Mononuclear cell (primary cell): ENCODE measurements at regions not wholly inside any gene's neighbourhood (a gene's known extent, or its start where the extent isn't known, plus 50 kb on each side); places are given as distances from the start of the nearest gene placed in this dataset.

Experiments used
- H3K27me3 ChIP-seq: 2 replicates; pipeline ENCODE4 v1.6.0; 2011; ENCODE audit warnings: low read length, control low read depth; ENCODE audit not compliant: insufficient read depth
- H3K4me1 ChIP-seq: 2 replicates; pipeline ENCODE4 v1.5.1; 2011; ENCODE audit warnings: mild to moderate bottlenecking, low read length, control low read depth; ENCODE audit not compliant: insufficient read depth
- H3K4me3 ChIP-seq: 2 replicates; pipeline ENCODE4 v1.5.1; 2011; ENCODE audit warnings: mild to moderate bottlenecking, low read length, moderate library complexity
- H3K9me3 ChIP-seq: 2 replicates; pipeline ENCODE4 v1.5.1; 2011; ENCODE audit warnings: low read depth, mild to moderate bottlenecking, control low read depth, low read length

DNA sequence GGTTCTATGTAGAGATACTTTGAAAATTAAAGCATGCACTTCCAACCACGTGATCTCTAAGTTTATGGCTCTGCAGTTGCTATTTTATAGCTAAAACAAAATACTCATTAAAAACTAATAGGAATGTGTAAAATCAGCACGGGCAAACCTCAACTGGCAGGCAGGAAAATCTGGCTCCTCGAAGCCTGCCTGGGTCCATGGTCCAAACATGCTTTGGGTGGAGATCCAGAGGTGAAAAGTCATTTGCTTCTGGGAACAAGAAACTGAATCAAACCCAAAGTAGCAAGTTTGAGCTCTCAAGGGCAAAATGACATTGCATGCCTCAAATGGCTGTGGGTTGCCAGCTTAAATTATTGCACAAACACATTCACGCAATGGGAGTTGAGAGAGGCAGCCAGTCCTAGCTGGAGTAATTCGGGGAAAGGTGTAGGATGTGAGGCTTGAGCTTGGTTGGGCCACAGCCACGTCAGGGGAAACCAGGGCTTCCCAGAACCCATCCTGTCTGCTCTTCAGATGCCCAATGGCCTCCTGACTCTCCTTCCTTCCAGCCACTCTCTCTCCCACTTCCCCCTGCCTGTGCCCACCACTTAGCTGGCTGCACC, 75.2 kb upstream of the LCLAT1 start:
- no peaks in the 10 kb centered on the region for H3K27me3 ChIP-seq
- no peaks in the 10 kb centered on the region for H3K4me1 ChIP-seq
- H3K9me3 ChIP-seq = no peaks in the 10 kb centered on the region
- H3K4me3 ChIP-seq = no peak overlapping the region

DNA sequence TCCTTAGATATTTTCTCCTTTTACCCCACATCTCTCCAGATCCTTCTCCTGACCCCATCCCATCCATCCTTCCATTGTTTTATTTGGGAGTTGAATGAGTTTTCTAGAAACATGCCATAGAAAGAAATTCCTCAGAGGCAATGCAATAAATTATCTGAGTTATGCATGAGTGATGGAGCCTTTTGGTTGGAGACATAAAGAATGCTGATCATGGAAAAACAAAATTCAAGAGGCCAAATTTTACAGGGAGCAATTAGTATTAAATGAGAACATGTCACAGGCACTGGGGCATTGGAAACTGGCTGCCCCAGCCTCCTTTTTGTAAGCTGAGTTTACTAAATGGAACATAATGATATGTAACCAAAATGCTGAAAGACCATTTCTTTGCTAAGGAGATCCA, 74.2 kb upstream of the LCLAT1 start:
- Histone ChIP-seq H3K27me3 (no peaks in the 10 kb centered on the region), H3K9me3 (no peaks in the 10 kb centered on the region), H3K4me3 (no peak overlapping the region), H3K4me1 (no peaks in the 10 kb centered on the region)

DNA sequence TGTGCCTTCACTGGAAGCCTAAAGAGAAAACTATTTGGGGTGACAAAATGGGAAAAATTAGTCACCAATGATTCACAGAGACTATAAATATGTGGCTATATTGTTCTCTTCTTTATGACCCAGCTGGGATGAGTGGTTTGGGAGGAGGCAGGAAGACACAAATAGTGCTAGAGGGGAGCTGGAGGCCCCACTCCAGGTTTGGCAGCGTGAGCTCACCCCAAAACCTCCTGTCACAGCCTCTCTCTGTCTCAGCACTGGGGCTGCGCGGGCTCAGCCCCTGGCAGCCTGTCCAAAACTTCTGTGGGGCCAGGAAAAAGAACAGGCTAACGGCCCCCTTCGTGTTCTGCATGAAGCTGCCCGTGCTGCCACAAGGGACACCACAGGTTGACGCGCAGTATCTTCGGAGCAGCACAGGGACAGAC, 73.2 kb upstream of the LCLAT1 start:
- no peaks in the 10 kb centered on the region for H3K27me3 ChIP-seq
- no peaks in the 10 kb centered on the region for H3K4me1 ChIP-seq
- no peak overlapping the region for H3K4me3 ChIP-seq
- H3K9me3 ChIP-seq = no peaks in the 10 kb centered on the region

DNA sequence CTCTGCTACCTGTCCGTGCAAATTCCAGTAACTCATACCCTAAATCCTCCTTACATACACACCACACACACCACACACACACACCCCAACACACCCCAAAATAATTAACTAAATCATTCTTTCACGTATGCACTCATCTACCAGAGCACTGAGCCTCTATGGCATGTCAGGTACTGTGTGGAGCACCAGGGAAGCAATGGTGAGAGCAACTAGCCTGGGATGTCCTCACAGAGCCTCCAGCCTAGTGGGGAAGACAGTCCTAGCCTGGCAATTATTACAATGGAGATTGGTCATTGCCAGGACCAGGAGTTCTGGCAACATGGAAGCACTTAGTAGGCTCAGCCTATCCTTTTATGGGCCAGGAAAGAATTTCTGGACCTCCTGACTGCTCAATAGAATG, 72.7 kb upstream of the LCLAT1 start:
- Histone ChIP-seq H3K4me3 (no peak overlapping the region), H3K9me3 (no peaks in the 10 kb centered on the region), H3K27me3 (no peaks in the 10 kb centered on the region), H3K4me1 (no peaks in the 10 kb centered on the region)

DNA sequence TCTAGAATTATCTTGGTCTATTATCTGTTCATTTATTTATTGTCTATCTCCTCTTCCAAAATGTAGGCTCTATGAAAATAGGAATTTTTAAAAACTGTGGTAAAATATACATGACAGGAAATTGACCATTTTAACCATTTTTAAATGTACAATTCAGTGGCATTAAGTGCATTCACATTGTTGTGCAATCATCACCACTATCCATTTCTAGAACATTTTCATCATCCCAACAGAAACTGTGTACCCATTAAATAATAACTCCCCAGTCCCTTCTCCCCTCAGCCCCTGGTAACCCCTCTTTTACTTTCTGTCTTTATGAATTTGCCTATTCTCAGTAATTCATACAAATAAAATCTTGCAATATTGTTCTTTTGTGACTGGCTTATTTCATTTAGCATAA, 71.1 kb upstream of the LCLAT1 start:
- H3K4me3 ChIP-seq = no peak overlapping the region
- no peaks in the 10 kb centered on the region for H3K27me3 ChIP-seq
- H3K4me1 ChIP-seq = no peaks in the 10 kb centered on the region
- H3K9me3 ChIP-seq = no peaks in the 10 kb centered on the region

DNA sequence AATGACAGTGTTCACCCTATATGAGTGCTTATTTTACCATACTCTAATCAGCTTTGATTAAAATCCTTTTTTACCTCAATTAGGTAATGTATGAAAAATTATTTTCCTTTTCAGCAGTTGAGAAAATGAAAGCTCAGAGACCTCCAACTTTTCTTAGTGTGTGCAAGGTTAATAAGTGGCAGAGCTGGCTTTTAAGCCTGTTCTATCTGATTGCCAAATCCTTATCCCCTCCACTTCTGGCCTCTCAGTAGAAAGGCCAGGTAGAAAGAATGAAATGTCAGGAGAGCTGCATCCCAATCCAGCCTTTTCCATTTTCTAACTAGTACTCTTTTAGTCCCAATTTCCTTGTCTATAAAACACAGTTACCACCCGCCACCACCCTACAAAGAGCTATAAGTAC, 67.6 kb upstream of the LCLAT1 start:
- Histone ChIP-seq H3K9me3 (no peaks in the 10 kb centered on the region), H3K4me1 (no peaks in the 10 kb centered on the region), H3K27me3 (no peaks in the 10 kb centered on the region)

DNA sequence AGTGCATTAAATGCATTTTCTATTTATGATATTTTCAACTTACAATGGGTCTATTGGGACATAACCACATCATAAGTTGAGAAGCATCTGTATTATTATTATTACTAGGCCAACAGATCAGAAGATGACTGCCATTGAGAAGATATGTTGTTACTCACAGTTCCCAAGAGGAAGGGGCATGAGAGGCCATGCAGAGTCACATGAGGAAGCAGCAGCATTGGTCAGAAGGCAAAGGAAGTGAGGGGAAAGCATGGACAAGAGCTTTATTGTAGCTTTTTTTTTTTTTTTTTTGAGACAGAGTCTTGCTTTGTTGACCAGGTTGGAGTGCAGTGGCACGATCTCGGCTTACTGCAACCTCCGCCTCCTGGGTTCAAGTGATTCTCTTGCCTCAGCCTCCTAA, 66.2 kb upstream of the LCLAT1 start:
- H3K9me3 ChIP-seq = no peaks in the 10 kb centered on the region
- no peaks in the 10 kb centered on the region for H3K27me3 ChIP-seq
- H3K4me1 ChIP-seq = no peaks in the 10 kb centered on the region
- H3K4me3 ChIP-seq = no peak overlapping the region

More for the DNA sequence above, 67.6 kb upstream of the LCLAT1 start:
- no peak overlapping the region for H3K4me3 ChIP-seq

DNA sequence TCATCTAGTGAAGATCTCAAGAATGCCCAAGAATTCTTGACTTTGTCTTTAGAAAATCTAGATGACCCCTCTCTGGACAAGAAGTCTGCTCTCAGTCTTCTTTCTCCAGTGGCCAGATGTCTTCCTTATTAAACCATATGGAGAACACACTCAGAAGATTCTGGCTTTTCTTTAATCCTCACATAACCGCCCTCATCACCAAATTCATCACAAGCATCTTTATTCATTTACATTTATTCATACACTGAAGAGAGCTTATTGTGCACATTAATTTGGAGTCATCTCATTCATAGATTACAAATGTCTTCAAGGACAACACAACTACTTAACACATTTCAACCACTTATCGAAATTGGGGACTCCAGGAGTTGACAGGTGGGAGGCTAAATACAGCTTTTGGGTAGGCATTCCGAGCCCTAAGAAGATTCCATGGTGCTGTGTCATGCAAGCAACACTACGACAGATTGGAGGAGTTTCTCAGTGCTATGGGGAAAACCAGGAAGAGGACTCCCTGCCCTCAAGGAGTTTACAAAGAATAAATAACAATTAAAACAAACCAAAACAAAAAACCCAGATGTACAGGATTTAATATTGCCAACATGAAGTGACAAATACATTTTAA, 64.8 kb upstream of the LCLAT1 start:
- Histone ChIP-seq H3K27me3 (no peaks in the 10 kb centered on the region), H3K4me1 (no peaks in the 10 kb centered on the region), H3K9me3 (no peaks in the 10 kb centered on the region), H3K4me3 (no peak overlapping the region)

DNA sequence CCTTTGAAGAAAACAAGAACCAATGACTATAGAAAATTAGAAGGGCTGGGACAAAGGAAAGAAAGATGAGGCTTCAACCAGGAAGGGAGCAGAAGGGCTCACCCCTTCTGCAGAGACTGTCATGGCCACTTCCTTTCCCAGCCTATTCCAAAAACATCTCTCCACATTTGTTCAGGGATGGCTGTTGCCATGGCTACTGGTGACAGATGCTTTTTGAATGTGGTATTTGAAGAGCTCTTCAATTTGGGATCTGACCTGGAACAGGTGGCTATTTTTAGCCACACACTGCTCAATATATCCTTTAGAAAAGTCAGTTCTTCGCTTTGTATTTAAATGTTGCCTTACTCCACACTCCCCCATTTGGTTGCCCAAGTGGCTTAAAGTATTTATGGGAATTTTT, 64.1 kb upstream of the LCLAT1 start:
- Histone ChIP-seq H3K9me3 (no peaks in the 10 kb centered on the region), H3K4me1 (no peaks in the 10 kb centered on the region), H3K4me3 (no peak overlapping the region), H3K27me3 (no peaks in the 10 kb centered on the region)

DNA sequence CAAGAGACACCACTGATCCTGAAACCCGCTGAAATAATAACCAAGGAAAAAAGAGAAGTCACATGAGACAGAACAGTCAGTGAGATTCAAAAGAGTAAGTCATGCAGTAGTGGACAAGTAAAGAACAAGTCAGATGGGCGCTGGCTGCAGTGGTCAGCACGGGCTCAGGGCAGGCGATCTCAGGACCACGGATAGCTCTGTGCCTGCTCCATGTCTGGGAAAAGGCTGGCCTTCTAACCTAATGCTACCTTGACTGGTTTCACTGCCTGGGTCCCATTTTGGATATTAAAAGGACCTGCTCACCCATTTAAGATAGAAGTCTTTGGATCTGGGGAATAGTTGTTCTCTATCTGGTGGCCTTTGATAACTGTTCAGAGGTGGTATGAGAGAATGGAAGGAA, 61.7 kb upstream of the LCLAT1 start:
- Histone ChIP-seq H3K4me1 (no peaks in the 10 kb centered on the region), H3K9me3 (no peaks in the 10 kb centered on the region), H3K27me3 (no peaks in the 10 kb centered on the region), H3K4me3 (no peak overlapping the region)

DNA sequence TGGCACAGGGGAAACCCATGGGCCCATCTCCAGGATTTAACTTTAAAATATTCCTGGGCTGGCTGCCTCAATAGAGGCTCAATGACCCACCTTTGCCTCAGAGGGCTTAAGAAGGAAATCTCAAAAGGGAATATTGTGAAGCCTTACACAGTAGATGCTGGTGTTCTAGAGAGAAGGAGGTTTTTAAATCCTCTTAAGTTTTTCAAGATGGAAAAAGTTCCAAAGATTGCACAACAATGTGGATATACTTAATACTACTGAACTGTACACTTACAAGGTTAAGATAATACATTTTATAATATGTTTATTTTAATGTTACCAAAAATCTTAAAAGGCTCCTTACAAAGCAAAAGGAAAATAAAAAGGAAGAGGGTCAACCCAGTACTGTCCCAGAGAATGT, 54.9 kb upstream of the LCLAT1 start:
- no peaks in the 10 kb centered on the region for H3K4me1 ChIP-seq
- H3K9me3 ChIP-seq = no peaks in the 10 kb centered on the region
- no peak overlapping the region for H3K4me3 ChIP-seq
- H3K27me3 ChIP-seq = no peaks in the 10 kb centered on the region

DNA sequence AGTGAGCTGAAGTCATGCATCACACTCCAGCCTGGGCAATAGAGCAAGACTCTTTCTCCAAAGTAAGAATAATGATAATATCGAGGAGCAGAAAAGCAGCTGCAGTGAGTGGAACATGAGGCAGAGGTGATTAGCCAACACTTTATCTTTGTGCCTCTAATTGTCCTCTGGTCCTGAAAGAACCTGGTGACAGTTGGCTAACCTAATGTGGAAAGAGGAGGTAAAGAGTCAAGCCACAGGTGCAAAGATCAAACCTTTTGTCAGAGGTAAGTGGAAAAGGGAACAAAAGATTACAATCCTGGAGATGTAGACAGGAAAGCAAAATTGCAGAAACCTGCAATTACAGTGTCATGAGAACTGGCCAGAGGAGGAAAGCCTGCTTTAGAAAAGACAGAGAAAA, 53.5 kb upstream of the LCLAT1 start:
- Histone ChIP-seq H3K4me1 (no peaks in the 10 kb centered on the region), H3K27me3 (no peaks in the 10 kb centered on the region), H3K4me3 (no peak overlapping the region), H3K9me3 (no peaks in the 10 kb centered on the region)

DNA sequence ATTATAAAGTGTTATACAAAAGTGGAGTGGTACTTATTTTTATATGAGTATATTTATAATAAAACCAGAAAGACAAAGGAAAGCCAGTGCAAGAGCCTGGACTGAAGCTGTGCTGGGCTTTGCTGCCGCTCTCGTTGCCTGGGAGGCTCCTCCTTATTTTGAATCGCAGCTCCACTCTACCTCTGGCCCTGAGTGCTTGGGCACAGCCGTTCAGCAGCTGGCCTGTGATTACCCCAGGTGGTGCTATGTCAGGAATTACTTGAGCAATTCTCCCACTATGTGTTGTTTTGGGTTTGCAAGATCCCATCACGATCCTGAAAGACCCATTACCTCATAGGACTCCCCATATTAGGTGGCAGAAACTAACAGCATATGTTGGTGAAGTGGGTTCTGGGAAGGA, 53.0 kb upstream of the LCLAT1 start:
- Histone ChIP-seq H3K4me1 (no peaks in the 10 kb centered on the region), H3K9me3 (no peaks in the 10 kb centered on the region), H3K4me3 (no peak overlapping the region), H3K27me3 (no peaks in the 10 kb centered on the region)

DNA sequence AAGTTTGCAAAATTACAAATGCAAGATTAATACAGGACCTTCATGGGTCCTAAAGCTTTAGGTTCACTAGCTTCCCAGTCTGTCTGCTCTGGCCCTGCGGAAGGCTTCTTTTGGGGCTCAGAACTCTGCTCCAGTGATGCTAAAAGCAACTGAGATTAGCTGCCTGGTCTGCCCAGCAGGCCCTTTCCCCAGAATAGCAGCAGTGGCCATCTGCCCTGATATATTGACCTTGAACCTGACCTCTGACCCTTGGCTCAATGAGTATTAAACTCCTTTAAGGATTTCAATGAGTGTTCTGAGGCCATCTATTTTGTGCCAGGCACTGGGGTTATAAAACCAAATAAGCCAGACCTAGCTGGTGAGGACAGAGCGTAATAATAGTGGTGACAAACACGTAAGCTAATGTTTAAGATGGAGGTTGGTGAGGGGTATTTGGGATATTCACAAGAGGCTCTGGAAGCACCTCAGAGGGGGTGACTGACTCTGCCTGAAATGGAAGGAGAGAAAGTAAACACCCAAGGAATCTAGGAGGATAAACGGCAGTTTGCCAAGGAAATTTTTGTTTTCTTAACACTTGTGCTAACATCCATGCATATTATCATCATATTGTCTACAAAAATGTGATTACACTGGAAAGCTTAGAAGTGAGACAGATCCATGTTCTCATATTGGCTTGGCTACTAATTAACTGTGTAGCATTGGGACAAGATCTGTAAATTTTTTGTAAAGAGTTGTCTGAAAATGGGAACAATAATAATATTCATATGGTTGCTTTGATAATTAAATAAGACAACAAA, 50.4 kb upstream of the LCLAT1 start:
- no peaks in the 10 kb centered on the region for H3K27me3 ChIP-seq
- no peak overlapping the region for H3K4me3 ChIP-seq
- no peaks in the 10 kb centered on the region for H3K4me1 ChIP-seq
- H3K9me3 ChIP-seq = no peaks in the 10 kb centered on the region
